ENCODE measurements at regions not wholly inside any gene's neighbourhood (a gene's known extent, or its start where the extent isn't known, plus 50 kb on each side); places are given as distances from the start of the nearest gene placed in this dataset.

DNA sequence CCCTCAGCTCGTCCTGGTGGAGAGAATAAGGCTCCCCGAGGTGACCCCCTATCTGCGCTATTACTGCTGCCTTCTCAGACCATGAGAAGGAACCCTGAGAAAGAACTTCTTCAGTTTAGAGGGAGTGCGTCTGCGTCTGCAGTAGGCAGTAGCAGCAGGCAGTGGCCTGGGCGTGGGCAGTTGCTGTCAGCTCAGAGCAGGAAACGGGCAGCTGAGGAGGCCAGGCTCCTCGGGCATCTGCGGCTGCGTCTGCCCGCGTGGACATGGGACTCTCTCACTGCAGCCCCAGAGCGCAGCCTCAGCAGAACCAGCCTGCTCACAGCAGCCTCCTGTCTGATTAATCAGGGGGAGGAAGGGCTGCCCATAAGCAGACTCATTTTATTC, 49.8 kb upstream of the FCN1 start:
- H3K4me1 ChIP-seq (replicated peaks in 1 of 2), result peaks cover 9 to 22% of the 10 kb centered on the region in 2 donors
- peak in 5 of 8 experiments; percentile 32 to 58 (median 53) for ATAC-seq (replicated peaks in 6 of 8)
- H3K4me3 ChIP-seq, result no peak overlapping the region
- no peak overlapping the region for H3K27ac ChIP-seq
- in situ Hi-C loops (cut with MboI; ENCODE audit: low pct_unique_long_range_greater_than_20kb in 2 of 9, low sequenced_read_pairs in 9 of 9, unreplicated experiment in 9 of 9), result no loop called here
- 20 to 100% (median 72%) methylated on average over 1 to 7 of the region's 13 CpGs; no CpG with 5 or more reads in 4 of the 10 experiments for WGBS, 10 experiments

DNA sequence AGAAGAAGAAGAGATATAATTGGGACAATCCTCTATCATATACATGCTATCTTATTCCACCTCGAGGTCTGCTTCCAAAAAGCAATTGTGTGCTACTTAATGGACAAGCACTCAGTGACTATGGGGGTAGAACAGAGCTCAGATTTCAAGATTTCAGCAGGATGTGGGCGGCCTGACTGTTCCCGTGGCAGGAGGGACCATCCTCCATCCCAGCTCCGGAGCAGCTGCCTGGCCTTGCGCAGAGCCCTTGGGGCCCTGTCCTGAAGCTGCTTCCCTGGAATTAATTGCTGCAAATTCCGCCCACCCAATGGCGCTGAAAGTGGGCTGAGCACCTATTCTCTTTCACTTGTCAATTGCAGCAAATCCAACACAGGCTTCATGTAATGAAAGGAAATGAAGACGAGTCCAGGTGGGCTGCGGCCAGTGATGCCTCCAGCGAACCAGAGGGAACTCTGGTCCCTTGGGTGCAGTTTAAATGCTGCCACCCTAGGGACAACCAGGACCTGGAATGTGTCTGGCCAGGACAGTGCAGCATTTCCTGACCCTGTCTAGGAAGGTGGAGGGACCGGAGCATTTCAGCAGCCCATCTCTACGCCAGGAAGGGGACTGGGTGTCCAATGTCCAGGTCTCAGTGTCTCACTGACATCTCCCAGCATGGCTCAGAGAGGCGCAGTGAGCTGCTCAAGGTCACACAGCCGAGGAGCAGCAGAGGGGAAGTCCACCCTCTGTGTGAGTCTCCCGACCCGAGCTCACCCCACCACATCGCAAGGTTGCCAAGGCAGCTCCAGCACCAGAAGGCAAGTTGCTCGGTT, 50.5 kb upstream of the FCN1 start:
- peak in 7 of 8 experiments; percentile 36 to 89 (median 85) for ATAC-seq (replicated peaks in 6 of 8)
- 17 to 58% (median 41%) methylated on average over 1 to 7 of the region's 18 CpGs; no CpG with 5 or more reads in 3 of the 10 experiments for WGBS, 10 experiments
- peaks cover 9 to 22% of the 10 kb centered on the region in 2 donors for H3K4me1 ChIP-seq (replicated peaks in 1 of 2)
- in situ Hi-C loops (cut with MboI; ENCODE audit: low pct_unique_long_range_greater_than_20kb in 2 of 9, low sequenced_read_pairs in 9 of 9, unreplicated experiment in 9 of 9), result no loop called here
- H3K27ac ChIP-seq, result peak overlapping the region in 1 of 2 donors; percentile 29
- H3K4me3 ChIP-seq, result no peak overlapping the region

DNA sequence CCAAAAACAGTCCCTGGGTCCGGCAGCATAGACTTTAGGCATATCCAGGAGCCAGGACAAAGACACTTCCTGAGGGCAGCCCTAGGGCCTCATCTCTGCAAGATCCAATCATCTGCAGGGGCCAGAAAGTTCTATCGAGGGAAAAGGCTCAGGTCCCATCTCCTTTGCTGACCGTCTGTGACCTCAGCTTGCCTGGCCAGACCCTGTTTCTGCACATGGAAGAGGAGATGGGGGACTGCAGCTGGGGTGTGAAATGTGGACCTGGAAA, 51.0 kb upstream of the FCN1 start:
- H3K27ac ChIP-seq, result peak overlapping the region in 1 of 2 donors; percentile 29
- peaks cover 9 to 22% of the 10 kb centered on the region in 2 donors for H3K4me1 ChIP-seq (replicated peaks in 1 of 2)
- no peak overlapping the region for H3K4me3 ChIP-seq
- 80 to 93% methylated on average over 1 to 2 of the region's 3 CpGs; no CpG with 5 or more reads in 8 of the 10 experiments for WGBS, 10 experiments
- in situ Hi-C loops (cut with MboI; ENCODE audit: low pct_unique_long_range_greater_than_20kb in 2 of 9, low sequenced_read_pairs in 9 of 9, unreplicated experiment in 9 of 9), result no loop called here
- ATAC-seq (replicated peaks in 6 of 8), result no peak

DNA sequence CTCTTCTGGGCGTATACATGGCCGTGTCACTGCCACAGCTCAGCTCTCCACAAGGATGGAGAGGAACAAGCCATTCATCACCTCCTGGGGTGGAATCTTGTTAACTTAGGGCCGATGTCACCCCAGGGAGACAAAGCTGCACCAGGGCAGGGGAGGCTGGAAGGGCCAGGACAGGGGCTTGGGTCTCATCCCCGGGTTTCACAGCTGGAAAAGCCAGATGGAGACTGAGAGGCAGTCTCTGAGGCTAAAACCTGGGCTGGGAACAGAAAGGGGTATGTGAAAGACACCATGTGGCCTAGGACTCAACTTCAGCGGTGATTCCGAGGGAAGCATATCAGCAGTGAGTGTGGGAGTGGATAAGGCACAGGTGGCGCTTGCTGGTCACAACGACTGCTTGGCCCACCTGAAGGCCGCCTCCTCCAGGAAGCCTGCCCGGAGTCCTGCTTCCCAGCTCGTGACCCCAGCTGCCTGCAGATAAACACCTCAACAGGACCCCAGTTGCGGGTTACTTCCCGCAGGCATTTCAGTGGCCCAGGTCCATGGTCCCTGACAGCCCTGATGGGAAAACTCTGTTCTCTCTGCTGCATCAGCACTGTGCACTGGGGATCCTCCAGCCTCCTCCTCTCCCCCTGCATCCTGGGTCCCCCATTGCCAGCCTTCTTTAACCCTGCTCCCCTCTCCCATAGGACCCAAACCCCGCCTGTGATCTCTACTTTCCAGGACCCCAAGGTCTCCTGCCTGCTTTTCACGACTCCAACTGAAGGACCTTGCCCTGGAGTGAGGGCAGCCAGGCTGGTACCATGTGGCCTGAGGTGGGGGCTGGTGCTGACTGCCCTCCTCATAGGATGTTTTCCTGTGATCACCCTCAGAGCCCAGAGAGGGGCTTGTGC, 51.7 kb upstream of the FCN1 start:
- in situ Hi-C loops (cut with MboI; ENCODE audit: low pct_unique_long_range_greater_than_20kb in 2 of 9, low sequenced_read_pairs in 9 of 9, unreplicated experiment in 9 of 9), result no loop called here
- Histone ChIP-seq H3K4me3 (no peak overlapping the region), H3K27ac (no peak overlapping the region), H3K4me1 (replicated peaks in 1 of 2) (peaks cover 9 to 22% of the 10 kb centered on the region in 2 donors)
- 39 to 100% (median 81%) methylated on average over 1 to 6 of the region's 15 CpGs; no CpG with 5 or more reads in 4 of the 10 experiments for WGBS, 10 experiments
- ATAC-seq (replicated peaks in 6 of 8), result no peak

DNA sequence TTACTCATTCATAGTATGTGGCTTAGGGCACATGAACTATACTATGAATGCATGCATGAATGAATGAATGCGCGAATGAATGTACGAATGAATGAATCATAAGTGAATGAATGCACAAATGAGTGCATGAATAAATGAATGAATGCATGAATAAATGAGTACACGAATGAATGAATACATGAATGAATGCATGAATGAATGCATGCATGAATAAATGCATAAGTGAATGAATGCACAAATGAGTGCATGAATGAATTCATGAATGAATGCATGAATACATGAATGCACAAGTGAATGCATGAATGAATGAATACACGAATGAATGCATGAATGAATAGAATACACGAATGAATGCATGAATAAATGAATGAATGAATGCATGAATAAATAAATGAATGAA, 52.5 kb upstream of the FCN1 start:
- Histone ChIP-seq H3K4me1 (replicated peaks in 1 of 2) (peaks cover 9 to 22% of the 10 kb centered on the region in 2 donors), H3K4me3 (no peak overlapping the region), H3K27ac (no peak overlapping the region)
- in situ Hi-C loops (cut with MboI; ENCODE audit: low pct_unique_long_range_greater_than_20kb in 2 of 9, low sequenced_read_pairs in 9 of 9, unreplicated experiment in 9 of 9), result no loop called here
- ATAC-seq (replicated peaks in 6 of 8), result no peak
- 58 to 100% (median 82%) methylated on average over 4 to 6 of the region's 6 CpGs for WGBS, 10 experiments

DNA sequence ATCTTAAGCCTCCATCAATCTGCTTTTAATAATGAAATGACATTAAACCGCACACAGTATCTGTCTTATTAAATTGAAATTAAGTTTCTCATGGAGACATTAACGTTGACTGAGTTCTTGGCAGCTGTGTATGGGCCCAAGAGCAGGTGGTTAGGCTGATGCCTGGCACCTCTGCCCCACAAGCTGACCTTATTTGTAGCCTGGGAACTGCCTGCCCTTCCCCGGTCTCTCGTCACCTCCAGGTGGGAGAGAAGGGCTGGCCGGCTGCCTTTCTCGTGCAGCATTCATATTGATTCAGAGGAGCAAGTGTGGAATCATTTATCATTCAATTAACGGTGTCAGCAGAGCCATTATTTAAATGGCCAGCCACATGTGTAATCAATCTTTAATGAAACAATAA, 53.0 kb upstream of the FCN1 start:
- no peak overlapping the region for H3K27ac ChIP-seq
- in situ Hi-C loops (cut with MboI; ENCODE audit: low pct_unique_long_range_greater_than_20kb in 2 of 9, low sequenced_read_pairs in 9 of 9, unreplicated experiment in 9 of 9), result no loop called here
- peaks cover 9 to 22% of the 10 kb centered on the region in 2 donors for H3K4me1 ChIP-seq (replicated peaks in 1 of 2)
- WGBS, 10 experiments, result 0 to 47% (median 30%) methylated on average over 1 to 7 of the region's 7 CpGs; no CpG with 5 or more reads in 2 of the 10 experiments
- ATAC-seq (replicated peaks in 6 of 8), result no peak
- no peak overlapping the region for H3K4me3 ChIP-seq

DNA sequence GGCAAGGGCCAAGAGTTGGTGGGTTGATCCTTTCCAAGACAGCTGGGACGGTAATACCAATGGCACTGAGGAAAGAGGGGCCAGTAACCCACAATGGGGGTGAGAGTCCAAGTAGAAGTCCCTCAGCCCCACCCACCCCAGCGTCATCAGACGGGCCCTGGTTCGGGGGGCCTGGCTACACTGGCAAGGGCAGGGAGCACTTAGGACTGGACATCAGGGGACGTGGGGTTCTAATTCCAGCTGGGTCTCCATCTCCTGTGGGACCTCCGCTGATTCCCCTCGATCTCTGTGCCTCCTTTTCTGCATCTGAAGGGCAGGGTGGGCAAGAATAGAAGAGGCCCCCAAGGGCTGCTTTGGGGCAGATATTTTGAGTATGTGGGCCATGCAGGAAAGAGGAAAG, 53.5 kb upstream of the FCN1 start:
- Histone ChIP-seq H3K4me1 (replicated peaks in 1 of 2) (peaks cover 9 to 22% of the 10 kb centered on the region in 2 donors), H3K4me3 (no peak overlapping the region), H3K27ac (no peak overlapping the region)
- in situ Hi-C loops (cut with MboI; ENCODE audit: low pct_unique_long_range_greater_than_20kb in 2 of 9, low sequenced_read_pairs in 9 of 9, unreplicated experiment in 9 of 9), result no loop called here
- 0 to 80% (median 38%) methylated on average over 1 of the region's 7 CpGs; no CpG with 5 or more reads in 6 of the 10 experiments for WGBS, 10 experiments
- no peak for ATAC-seq (replicated peaks in 6 of 8)

DNA sequence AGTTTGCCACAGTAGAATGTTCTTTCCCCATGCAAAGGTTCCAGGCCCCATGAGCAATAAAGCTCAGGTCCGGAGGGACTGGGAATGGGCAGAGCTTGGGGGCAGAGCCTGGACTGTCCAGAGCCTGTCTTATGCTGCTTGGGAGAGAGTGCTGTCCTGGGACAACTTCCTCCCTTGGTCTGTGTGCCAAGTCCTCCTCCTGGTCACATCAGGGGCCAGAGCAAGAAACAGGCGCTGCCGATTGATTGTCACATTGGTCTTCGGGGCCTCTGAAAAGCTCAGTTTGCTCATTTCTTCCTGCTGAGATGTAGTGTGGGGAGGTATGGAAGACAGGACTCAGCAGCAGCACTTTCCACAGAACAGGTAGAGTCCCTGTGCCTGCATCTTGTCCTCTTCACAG, 54.0 kb upstream of the FCN1 start:
- H3K4me1 ChIP-seq (replicated peaks in 1 of 2), result peaks cover 9 to 22% of the 10 kb centered on the region in 2 donors
- no peak overlapping the region for H3K4me3 ChIP-seq
- in situ Hi-C loops (cut with MboI; ENCODE audit: low pct_unique_long_range_greater_than_20kb in 2 of 9, low sequenced_read_pairs in 9 of 9, unreplicated experiment in 9 of 9), result no loop called here
- ATAC-seq (replicated peaks in 6 of 8), result no peak
- H3K27ac ChIP-seq, result no peak overlapping the region
- WGBS, 10 experiments, result 67 to 87% (median 84%) methylated on average over 1 to 4 of the region's 4 CpGs; no CpG with 5 or more reads in 6 of the 10 experiments

DNA sequence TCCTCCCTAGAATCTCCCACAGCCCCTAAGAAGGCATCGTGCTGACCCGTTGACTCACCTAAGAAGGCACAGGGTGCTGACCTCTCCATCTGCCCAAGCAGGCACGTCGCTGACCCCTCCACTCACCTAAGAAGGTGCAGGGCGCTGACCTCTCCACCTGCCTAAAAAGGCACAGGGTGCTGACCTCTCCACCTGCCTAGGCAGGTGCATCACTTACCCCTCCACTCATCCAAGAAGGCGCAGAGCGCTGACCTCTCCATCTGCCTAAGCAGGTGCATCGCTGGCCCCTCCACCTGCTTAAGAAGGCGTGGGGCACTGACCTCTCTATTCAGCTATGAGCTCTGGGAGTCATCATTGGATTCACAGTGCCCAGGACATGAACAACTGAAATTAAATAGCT, 54.4 kb upstream of the FCN1 start:
- in situ Hi-C loops (cut with MboI; ENCODE audit: low pct_unique_long_range_greater_than_20kb in 2 of 9, low sequenced_read_pairs in 9 of 9, unreplicated experiment in 9 of 9), result no loop called here
- Histone ChIP-seq H3K27ac (no peak overlapping the region), H3K4me1 (replicated peaks in 1 of 2) (peaks cover 9 to 22% of the 10 kb centered on the region in 2 donors), H3K4me3 (no peak overlapping the region)
- WGBS, 10 experiments, result 0 to 100% (median 63%) methylated on average over 1 to 8 of the region's 9 CpGs; no CpG with 5 or more reads in 3 of the 10 experiments
- ATAC-seq (replicated peaks in 6 of 8), result no peak

DNA sequence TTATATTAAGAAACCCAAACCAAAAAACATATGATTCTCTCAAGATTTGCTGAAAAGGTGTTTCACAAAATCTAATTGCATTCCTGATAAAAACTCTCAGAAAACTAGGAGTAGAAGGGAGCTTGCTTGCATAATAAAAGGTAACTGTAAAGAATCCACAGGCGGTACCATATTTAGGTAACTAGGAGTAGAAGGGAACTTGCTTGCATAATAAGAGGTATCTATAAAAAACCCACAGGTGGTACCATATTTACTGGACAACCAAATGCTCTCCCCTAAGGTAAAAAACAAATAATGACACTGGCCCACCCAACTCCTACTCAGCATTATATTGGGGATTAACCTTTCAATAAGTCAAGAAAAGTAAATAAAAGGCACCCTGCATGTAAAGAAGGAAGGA, 57.5 kb upstream of the FCN1 start:
- peaks cover 0 to 8% of the 10 kb centered on the region in 2 donors for H3K4me1 ChIP-seq (replicated peaks in 1 of 2)
- no peak overlapping the region for H3K4me3 ChIP-seq
- no peak overlapping the region for H3K27ac ChIP-seq
- in situ Hi-C loops (cut with MboI; ENCODE audit: low pct_unique_long_range_greater_than_20kb in 2 of 9, low sequenced_read_pairs in 9 of 9, unreplicated experiment in 9 of 9), result no loop called here
- no peak for ATAC-seq (replicated peaks in 6 of 8)
- WGBS, 10 experiments, result 20 to 100% (median 40%) methylated on average over 1 of the region's 1 CpG; no CpG with 5 or more reads in 1 of the 10 experiments

DNA sequence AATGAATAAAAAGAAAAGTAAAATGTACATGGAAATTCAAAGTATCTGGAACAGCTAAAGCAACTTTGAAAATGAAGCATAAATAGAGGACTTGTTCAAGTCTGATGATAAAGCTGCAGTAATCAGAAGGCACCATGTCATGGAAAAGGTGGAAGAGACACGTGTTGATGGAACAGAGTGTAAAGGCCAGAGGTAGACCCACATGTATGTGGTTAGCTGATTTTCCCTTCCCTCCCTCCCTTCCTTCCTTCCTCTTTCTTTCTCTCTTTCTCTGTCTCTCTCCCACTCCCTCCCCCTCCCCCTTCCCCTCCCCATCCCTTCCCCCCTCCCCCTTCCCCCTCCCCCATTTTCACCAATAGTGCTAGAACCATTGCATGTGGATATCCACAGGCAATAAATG, 58.7 kb upstream of the FCN1 start:
- in situ Hi-C loops (cut with MboI; ENCODE audit: low pct_unique_long_range_greater_than_20kb in 2 of 9, low sequenced_read_pairs in 9 of 9, unreplicated experiment in 9 of 9), result no loop called here
- H3K27ac ChIP-seq, result no peak overlapping the region
- H3K4me1 ChIP-seq (replicated peaks in 1 of 2), result no peaks in the 10 kb centered on the region
- H3K4me3 ChIP-seq, result no peak overlapping the region
- 0 to 67% (median 56%) methylated on average over 1 of the region's 1 CpG; no CpG with 5 or more reads in 4 of the 10 experiments for WGBS, 10 experiments
- ATAC-seq (replicated peaks in 6 of 8), result no peak

DNA sequence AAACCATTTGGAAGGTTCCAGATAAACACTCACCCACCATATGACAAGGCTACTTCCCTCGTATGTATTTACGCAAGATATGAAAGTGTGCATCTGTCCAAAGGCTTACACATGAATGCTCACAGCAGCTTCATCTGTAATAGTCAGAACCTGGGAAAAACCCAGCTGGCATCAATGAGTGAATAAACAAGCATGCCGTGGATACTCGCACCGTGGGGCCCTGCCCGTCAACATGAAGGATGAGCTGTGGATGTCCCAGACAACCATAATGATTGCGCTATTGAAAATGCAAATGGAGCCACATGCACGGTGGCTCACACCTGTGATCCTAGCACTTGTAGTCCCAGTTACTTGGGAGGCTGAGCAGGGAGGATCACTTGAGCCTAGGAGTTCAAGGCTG, 60.6 kb upstream of the FCN1 start:
- H3K27ac ChIP-seq, result no peak overlapping the region
- H3K4me3 ChIP-seq, result no peak overlapping the region
- in situ Hi-C loops (cut with MboI; ENCODE audit: low pct_unique_long_range_greater_than_20kb in 2 of 9, low sequenced_read_pairs in 9 of 9, unreplicated experiment in 9 of 9), result no loop called here
- H3K4me1 ChIP-seq (replicated peaks in 1 of 2), result no peaks in the 10 kb centered on the region
- WGBS, 10 experiments, result 50 to 100% (median 64%) methylated on average over 2 to 8 of the region's 8 CpGs; no CpG with 5 or more reads in 1 of the 10 experiments
- ATAC-seq (replicated peaks in 6 of 8), result peak in 4 of 8 experiments; percentile 25 to 73 (median 42)

DNA sequence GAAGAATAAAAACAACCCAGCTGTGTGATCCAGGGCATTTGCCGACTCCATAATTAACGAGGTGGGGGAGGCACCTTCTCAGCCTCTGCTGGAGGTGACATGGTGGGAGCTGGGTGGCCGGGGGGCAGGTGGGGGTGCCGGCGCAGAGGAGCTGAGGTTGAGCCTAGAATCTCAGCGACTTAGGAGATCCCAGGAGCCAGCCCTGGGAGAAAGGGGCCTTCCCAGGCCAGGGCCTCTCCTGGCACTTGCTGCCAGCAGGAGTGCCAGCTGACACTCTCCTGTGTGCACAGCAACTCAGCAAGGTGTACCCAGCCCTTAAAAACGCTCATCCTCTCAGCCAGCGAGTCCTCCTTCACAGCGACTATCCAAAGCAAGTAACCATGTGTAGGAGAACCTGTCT, 62.8 kb upstream of the FCN1 start:
- in situ Hi-C loops (cut with MboI; ENCODE audit: low pct_unique_long_range_greater_than_20kb in 2 of 9, low sequenced_read_pairs in 9 of 9, unreplicated experiment in 9 of 9), result no loop called here
- Histone ChIP-seq H3K4me3 (no peak overlapping the region), H3K27ac (no peak overlapping the region), H3K4me1 (replicated peaks in 1 of 2) (no peaks in the 10 kb centered on the region)
- no peak for ATAC-seq (replicated peaks in 6 of 8)
- 20 to 100% (median 76%) methylated on average over 1 to 3 of the region's 9 CpGs; no CpG with 5 or more reads in 6 of the 10 experiments for WGBS, 10 experiments

All from motor neuron (in vitro differentiated cells).